GM19395 (cell line): ENCODE measurements at regions not wholly inside any gene's neighbourhood (a gene's known extent, or its start where the extent isn't known, plus 50 kb on each side); places are given as distances from the start of the nearest gene placed in this dataset.

Experiments used
- ATAC-seq: cut with Tn5 transposase; IDR thresholded peaks from one replicate; pipeline ENCODE4 v1.9.1; 2021; ENCODE audit warnings: mild to moderate bottlenecking, moderate library complexity; ENCODE audit not compliant: unreplicated experiment

- ATAC-seq: no peak
These were observed 1206.0 kb upstream of the C9orf72 start for GRCh38 chr9:28779243-28779642.

- no peak for ATAC-seq
These were observed 1208.2 kb upstream of the C9orf72 start for GRCh38 chr9:28781481-28781880.

GRCh38 chr9:28782630-28783029 is 1209.3 kb upstream of the C9orf72 start:
- ATAC-seq: no peak

- no peak for ATAC-seq
These were observed 1219.4 kb upstream of the C9orf72 start for GRCh38 chr9:28792716-28793115.

GRCh38 chr9:28799876-28800275 is 1226.6 kb upstream of the C9orf72 start:
- no peak for ATAC-seq

GRCh38 chr9:28801144-28801799 is 1228.0 kb upstream of the C9orf72 start:
- no peak for ATAC-seq

GRCh38 chr9:28805197-28805596 is 1231.9 kb upstream of the C9orf72 start:
- no peak for ATAC-seq

- ATAC-seq: no peak
These were observed 1234.8 kb upstream of the C9orf72 start for GRCh38 chr9:28808042-28808441.

GRCh38 chr9:28810388-28811075 is 1237.3 kb upstream of the C9orf72 start:
- ATAC-seq: no peak

GRCh38 chr9:28820741-28821140 is 1247.5 kb upstream of the C9orf72 start:
- no peak for ATAC-seq

- ATAC-seq: no peak
These were observed 1248.0 kb upstream of the C9orf72 start for GRCh38 chr9:28821240-28821639.

- ATAC-seq: no peak
These were observed 1251.2 kb upstream of the C9orf72 start for GRCh38 chr9:28824432-28824963.

- ATAC-seq: no peak
These were observed 1259.0 kb upstream of the C9orf72 start for GRCh38 chr9:28832168-28832770.

- ATAC-seq: no peak
These were observed 1260.9 kb upstream of the C9orf72 start for GRCh38 chr9:28834156-28834555.

GRCh38 chr9:28839778-28840430 is 1266.6 kb upstream of the C9orf72 start:
- ATAC-seq: no peak

GRCh38 chr9:28841775-28842174 is 1268.5 kb upstream of the C9orf72 start:
- no peak for ATAC-seq

GRCh38 chr9:28847331-28847730 is 1274.0 kb upstream of the C9orf72 start:
- ATAC-seq: no peak

GRCh38 chr9:28848671-28849070 is 1275.4 kb upstream of the C9orf72 start:
- ATAC-seq: no peak

- no peak for ATAC-seq
These were observed 1280.2 kb upstream of the C9orf72 start for GRCh38 chr9:28853477-28853876.

- ATAC-seq: no peak
These were observed 1293.7 kb upstream of the C9orf72 start for GRCh38 chr9:28866951-28867350.

GRCh38 chr9:28868228-28868990 is 1295.1 kb upstream of the C9orf72 start:
- ATAC-seq: no peak
